ENCODE measurements at regions not wholly inside any gene's neighbourhood (a gene's known extent, or its start where the extent isn't known, plus 50 kb on each side); places are given as distances from the start of the nearest gene placed in this dataset.

DNA sequence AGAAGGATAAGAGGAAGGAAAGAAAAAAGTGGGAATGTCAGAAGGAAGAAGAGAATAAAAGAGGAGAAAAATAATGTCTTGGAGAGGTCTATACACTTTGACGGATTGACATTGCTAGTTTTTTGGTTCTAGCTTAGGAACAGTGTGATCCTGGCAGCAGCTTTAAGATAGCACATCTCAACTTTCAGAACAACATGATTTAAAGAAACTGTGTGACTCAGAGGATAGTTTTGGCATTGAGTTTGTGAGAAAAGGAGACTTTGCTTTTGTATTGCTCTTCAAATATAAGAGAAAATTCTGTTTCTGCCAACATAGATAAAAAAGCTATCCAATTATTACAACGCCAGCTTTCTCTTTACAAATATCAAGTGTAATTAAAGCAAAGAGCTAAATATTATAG lies 260.7 kb upstream of the ARRDC3 start:
- intact Hi-C loops (cut with DNase I): no loop called here
- no peak for TF ChIP-seq POLR2A (IDR thresholded peaks at IDR 0.05)
- TF ChIP-seq, protein P1, sequence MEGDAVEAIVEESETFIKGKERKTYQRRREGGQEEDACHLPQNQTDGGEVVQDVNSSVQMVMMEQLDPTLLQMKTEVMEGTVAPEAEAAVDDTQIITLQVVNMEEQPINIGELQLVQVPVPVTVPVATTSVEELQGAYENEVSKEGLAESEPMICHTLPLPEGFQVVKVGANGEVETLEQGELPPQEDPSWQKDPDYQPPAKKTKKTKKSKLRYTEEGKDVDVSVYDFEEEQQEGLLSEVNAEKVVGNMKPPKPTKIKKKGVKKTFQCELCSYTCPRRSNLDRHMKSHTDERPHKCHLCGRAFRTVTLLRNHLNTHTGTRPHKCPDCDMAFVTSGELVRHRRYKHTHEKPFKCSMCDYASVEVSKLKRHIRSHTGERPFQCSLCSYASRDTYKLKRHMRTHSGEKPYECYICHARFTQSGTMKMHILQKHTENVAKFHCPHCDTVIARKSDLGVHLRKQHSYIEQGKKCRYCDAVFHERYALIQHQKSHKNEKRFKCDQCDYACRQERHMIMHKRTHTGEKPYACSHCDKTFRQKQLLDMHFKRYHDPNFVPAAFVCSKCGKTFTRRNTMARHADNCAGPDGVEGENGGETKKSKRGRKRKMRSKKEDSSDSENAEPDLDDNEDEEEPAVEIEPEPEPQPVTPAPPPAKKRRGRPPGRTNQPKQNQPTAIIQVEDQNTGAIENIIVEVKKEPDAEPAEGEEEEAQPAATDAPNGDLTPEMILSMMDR (IDR thresholded peaks at IDR 0.05): no peak
- TF ChIP-seq EP300 (IDR thresholded peaks at IDR 0.05): no peak
- no peaks in the 10 kb centered on the region for H3K9me3 ChIP-seq
- DNase-seq: no peak
- WGBS, 3 donors: 16 to 21% (median 21%) methylated on average over 2 of the region's 2 CpGs
- H3K4me3 ChIP-seq: no peak overlapping the region
- H3K27ac ChIP-seq: no peak overlapping the region
- H3K36me3 ChIP-seq: no peaks in the 10 kb centered on the region
- H3K27me3 ChIP-seq: no peaks in the 10 kb centered on the region
- no peaks in the 10 kb centered on the region for H3K4me1 ChIP-seq (ENCODE audit: insufficient read depth)

DNA sequence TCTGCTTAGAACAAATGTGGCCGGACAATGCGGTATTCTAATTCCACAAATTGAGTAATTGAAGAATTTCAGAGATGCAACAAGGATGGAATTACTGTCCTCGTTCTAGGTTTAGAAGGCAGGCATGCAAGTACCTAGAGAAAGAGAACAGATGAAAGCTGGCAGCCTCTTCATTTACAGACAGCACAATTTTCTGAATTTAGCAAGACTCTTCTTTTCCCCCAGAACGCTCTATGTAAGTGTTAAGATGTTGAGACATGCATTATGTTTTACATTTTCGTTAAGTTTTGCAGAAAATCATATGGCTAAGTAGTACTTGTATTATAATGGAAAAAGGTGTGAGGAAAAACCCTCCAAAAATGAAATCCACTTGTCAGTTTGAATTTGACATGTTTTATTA lies 259.5 kb upstream of the ARRDC3 start:
- DNase-seq: no peak
- no peaks in the 10 kb centered on the region for H3K4me1 ChIP-seq (ENCODE audit: insufficient read depth)
- H3K27ac ChIP-seq: no peak overlapping the region
- TF ChIP-seq EP300 (IDR thresholded peaks at IDR 0.05) (no peak), POLR2A (IDR thresholded peaks at IDR 0.05) (no peak)
- TF ChIP-seq, protein P1 (IDR thresholded peaks at IDR 0.05): no peak
- 88 to 92% (median 89%) methylated on average over 5 of the region's 5 CpGs for WGBS, 3 donors
- H3K36me3 ChIP-seq: no peaks in the 10 kb centered on the region
- H3K27me3 ChIP-seq: no peaks in the 10 kb centered on the region
- intact Hi-C loops (cut with DNase I): no loop called here
- no peak overlapping the region for H3K4me3 ChIP-seq
- H3K9me3 ChIP-seq: no peaks in the 10 kb centered on the region

DNA sequence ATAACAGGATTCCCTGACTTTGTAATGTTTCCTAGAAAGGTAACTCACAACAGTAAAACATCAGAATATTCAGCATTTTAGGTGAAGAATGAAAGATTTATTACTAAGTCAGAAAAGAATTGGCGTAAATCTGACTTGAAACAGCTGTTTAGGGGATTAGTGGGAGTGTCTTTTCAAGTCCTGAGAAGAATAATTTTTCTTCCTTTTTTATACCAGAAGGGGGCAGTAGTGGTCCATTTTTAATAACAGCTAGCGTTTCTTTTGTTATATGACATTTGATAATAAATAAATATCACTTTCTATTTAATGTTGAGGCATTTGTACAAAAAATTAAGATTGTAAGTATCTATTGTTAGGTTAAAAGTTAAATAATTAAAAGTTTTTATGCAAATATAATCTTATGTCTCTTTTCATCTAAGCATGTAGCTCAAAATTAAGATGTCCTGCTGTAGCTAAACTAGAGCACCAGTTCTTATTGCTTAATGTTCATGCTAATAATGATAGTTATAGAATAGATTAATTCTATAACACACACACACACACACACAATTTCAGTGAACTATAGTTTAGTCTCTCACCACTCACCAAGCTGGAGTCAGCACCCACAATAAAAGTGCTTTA lies 258.7 kb upstream of the ARRDC3 start:
- Histone ChIP-seq H3K4me1 (ENCODE audit: insufficient read depth) (no peaks in the 10 kb centered on the region), H3K36me3 (no peaks in the 10 kb centered on the region), H3K27ac (no peak overlapping the region), H3K9me3 (no peaks in the 10 kb centered on the region), H3K27me3 (no peaks in the 10 kb centered on the region), H3K4me3 (no peak overlapping the region)
- TF ChIP-seq, protein P1 (IDR thresholded peaks at IDR 0.05): no peak
- TF ChIP-seq POLR2A (IDR thresholded peaks at IDR 0.05): no peak
- 1 to 3% (median 2%) methylated on average over 2 of the region's 2 CpGs for WGBS, 3 donors
- DNase-seq: no peak
- intact Hi-C loops (cut with DNase I): no loop called here

DNA sequence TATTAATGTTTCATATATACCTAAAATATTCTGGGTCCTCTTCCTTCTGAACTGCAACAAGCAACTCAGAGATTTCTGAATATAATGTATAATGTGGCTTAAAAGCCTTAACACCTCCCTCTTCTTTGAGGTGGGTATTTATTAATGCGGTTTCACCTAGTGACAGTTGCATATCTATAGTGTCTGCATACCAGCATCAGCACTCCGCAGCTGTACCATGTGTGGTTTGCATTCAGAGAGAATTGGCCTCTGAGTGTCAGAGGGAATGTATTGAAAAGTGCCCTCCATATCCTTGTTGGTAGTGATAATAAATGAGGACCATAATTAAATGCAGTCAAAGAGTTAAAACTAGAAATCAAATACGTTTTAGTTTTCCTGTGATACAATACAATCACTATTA lies 256.6 kb upstream of the ARRDC3 start:
- H3K4me1 ChIP-seq (ENCODE audit: insufficient read depth): no peaks in the 10 kb centered on the region
- no peaks in the 10 kb centered on the region for H3K9me3 ChIP-seq
- H3K27ac ChIP-seq: no peak overlapping the region
- no peak overlapping the region for H3K4me3 ChIP-seq
- no peaks in the 10 kb centered on the region for H3K27me3 ChIP-seq
- TF ChIP-seq EP300 (IDR thresholded peaks at IDR 0.05) (no peak), POLR2A (IDR thresholded peaks at IDR 0.05) (no peak)
- TF ChIP-seq, protein P1 (IDR thresholded peaks at IDR 0.05): no peak
- no peak for DNase-seq
- intact Hi-C loops (cut with DNase I): no loop called here
- WGBS, 3 donors: 47 to 55% (median 51%) methylated on average over 3 of the region's 3 CpGs
- H3K36me3 ChIP-seq: no peaks in the 10 kb centered on the region
